A549 (cell line): ENCODE measurements at regions not wholly inside any gene's neighbourhood (a gene's known extent, or its start where the extent isn't known, plus 50 kb on each side); places are given as distances from the start of the nearest gene placed in this dataset.

Experiments used
- BHLHE40 ChIP-seq: IDR thresholded peaks from 2 replicates; pipeline ENCODE4 v1.6.1; 2012; ENCODE audit warnings: low read depth, low read length, inconsistent platforms
- KDM1A ChIP-seq: fragments of 200-600 bp; sonication (generic); IDR thresholded peaks from 2 replicates; pipeline ENCODE4 v1.6.1; 2016; ENCODE audit warnings: low read depth, mild to moderate bottlenecking
- MYC ChIP-seq: IDR thresholded peaks from 2 replicates; pipeline ENCODE4 v1.6.1; 2012; ENCODE audit warnings: mild to moderate bottlenecking, inconsistent platforms, low read length, improper control_type of control experiment, borderline replicate concordance
- NR3C1 ChIP-seq: fragments of >200 bp; sonication (Bioruptor Twin); formaldehyde crosslinking; IDR thresholded peaks from 3 replicates; pipeline ENCODE4 v1.6.1; 2017
- PHF8 ChIP-seq: fragments of 200-600 bp; sonication (generic); IDR thresholded peaks from 2 replicates; pipeline ENCODE4 v1.6.1; 2016; ENCODE audit warnings: low read depth, mild to moderate bottlenecking, antibody characterized with exemption, moderate library complexity, borderline replicate concordance
- POLR2A ChIP-seq: IDR thresholded peaks from 2 replicates; pipeline ENCODE4 v1.6.1; 2012; ENCODE audit warnings: mild to moderate bottlenecking, low read length
- POLR2AphosphoS2 ChIP-seq: conservative IDR thresholded peaks from 2 replicates; pipeline ENCODE4 v1.6.1; 2012; ENCODE audit warnings: low read length, improper control_type of control experiment, inconsistent platforms
- RAD21 ChIP-seq, 2 experiments: fragments of >200 bp in 1 of 2; sonication (Bioruptor Twin) in 1 of 2; formaldehyde crosslinking in 1 of 2; IDR thresholded peaks in 1 of 2; conservative IDR thresholded peaks in 1 of 2; 2 replicates in 1 of 2; 3 replicates in 1 of 2; pipeline ENCODE4 v1.6.1; 2012 to 2018; ENCODE audit warnings: inconsistent platforms in 1 of 2
- TP53 ChIP-seq: fragments of 250-450 bp; sonication (Bioruptor Pico); IDR thresholded peaks from 2 replicates; pipeline ENCODE4 v1.5.0; 2021; ENCODE audit warnings: mild to moderate bottlenecking, moderate library complexity
- ZSCAN20 ChIP-seq: fragments of 250-450 bp; sonication (Bioruptor Pico); IDR thresholded peaks from 2 replicates; pipeline ENCODE4 v1.8.0; 2022; ENCODE audit warnings: mild to moderate bottlenecking, moderate library complexity
- TF ChIP-seq, protein P1 (sequence below): fragments of >200 bp; sonication (Bioruptor Twin); formaldehyde crosslinking; IDR thresholded peaks from 3 replicates; pipeline ENCODE4 v1.6.1; 2016
- TF ChIP-seq, protein P2 (sequence below): fragments of >200 bp; sonication (Bioruptor Twin); formaldehyde crosslinking; IDR thresholded peaks from 3 replicates; pipeline ENCODE4 v1.5.1; 2016

DNA sequence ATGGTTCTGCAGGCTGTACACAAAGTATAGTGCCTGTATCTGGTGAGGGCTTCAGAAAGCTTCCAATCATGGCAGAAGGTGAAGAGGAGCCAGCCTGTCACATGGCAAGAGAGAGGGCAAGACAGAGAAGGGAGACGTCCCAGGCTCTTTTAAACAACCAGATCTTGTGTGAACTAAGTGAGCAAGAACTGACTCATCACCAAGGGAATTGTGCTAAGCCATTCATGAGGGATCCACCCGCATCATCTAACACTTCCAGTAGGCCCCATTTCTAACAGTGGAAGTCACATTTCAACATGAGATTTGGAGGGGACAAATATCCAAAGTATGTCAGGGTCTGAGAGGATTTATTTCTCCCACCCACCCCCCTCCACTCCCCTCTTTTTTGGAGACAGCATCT is 56.2 kb upstream of the ELAC2 start:
- no peak for TF ChIP-seq MYC
- TF ChIP-seq, protein P1, sequence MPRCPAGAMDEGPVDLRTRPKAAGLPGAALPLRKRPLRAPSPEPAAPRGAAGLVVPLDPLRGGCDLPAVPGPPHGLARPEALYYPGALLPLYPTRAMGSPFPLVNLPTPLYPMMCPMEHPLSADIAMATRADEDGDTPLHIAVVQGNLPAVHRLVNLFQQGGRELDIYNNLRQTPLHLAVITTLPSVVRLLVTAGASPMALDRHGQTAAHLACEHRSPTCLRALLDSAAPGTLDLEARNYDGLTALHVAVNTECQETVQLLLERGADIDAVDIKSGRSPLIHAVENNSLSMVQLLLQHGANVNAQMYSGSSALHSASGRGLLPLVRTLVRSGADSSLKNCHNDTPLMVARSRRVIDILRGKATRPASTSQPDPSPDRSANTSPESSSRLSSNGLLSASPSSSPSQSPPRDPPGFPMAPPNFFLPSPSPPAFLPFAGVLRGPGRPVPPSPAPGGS: no peak
- no peak for TF ChIP-seq TP53
- no peak for TF ChIP-seq ZSCAN20
- TF ChIP-seq, protein P2, sequence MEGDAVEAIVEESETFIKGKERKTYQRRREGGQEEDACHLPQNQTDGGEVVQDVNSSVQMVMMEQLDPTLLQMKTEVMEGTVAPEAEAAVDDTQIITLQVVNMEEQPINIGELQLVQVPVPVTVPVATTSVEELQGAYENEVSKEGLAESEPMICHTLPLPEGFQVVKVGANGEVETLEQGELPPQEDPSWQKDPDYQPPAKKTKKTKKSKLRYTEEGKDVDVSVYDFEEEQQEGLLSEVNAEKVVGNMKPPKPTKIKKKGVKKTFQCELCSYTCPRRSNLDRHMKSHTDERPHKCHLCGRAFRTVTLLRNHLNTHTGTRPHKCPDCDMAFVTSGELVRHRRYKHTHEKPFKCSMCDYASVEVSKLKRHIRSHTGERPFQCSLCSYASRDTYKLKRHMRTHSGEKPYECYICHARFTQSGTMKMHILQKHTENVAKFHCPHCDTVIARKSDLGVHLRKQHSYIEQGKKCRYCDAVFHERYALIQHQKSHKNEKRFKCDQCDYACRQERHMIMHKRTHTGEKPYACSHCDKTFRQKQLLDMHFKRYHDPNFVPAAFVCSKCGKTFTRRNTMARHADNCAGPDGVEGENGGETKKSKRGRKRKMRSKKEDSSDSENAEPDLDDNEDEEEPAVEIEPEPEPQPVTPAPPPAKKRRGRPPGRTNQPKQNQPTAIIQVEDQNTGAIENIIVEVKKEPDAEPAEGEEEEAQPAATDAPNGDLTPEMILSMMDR: no peak
- no peak for TF ChIP-seq PHF8
- no peak for TF ChIP-seq NR3C1
- TF ChIP-seq BHLHE40: no peak
- no peak for TF ChIP-seq POLR2A
- TF ChIP-seq RAD21 (conservative IDR thresholded peaks at IDR 0.05 in 1 of 2, IDR thresholded peaks at IDR 0.05 in 1 of 2): no peak
- TF ChIP-seq POLR2AphosphoS2: no peak
- no peak for TF ChIP-seq KDM1A
